NT2/D1 (cell line): ENCODE measurements at regions not wholly inside any gene's neighbourhood (a gene's known extent, or its start where the extent isn't known, plus 50 kb on each side); places are given as distances from the start of the nearest gene placed in this dataset.
"Not testable (repeated sequence)": the region's sequence is repeated elsewhere in the genome, so short reads cannot be mapped to it uniquely, and the experiment has no call there.

ENCODE experiments used
- YY1 ChIP-seq: IDR thresholded peaks from 2 replicates; pipeline ENCODE4 v1.6.1; 2011; ENCODE audit not compliant: insufficient read length, insufficient read depth
- ZNF274 ChIP-seq: IDR thresholded peaks from 2 replicates; pipeline ENCODE4 v1.6.1; 2011; ENCODE audit warnings: mild to moderate bottlenecking, low read depth, low read length

GRCh38 chr10:46780164-46780563 is 131.1 kb upstream of the PTPN20 start:
- TF ChIP-seq ZNF274, YY1: not testable (repeated sequence)
